ENCODE measurements at regions not wholly inside any gene's neighbourhood (a gene's known extent, or its start where the extent isn't known, plus 50 kb on each side); places are given as distances from the start of the nearest gene placed in this dataset.

DNA sequence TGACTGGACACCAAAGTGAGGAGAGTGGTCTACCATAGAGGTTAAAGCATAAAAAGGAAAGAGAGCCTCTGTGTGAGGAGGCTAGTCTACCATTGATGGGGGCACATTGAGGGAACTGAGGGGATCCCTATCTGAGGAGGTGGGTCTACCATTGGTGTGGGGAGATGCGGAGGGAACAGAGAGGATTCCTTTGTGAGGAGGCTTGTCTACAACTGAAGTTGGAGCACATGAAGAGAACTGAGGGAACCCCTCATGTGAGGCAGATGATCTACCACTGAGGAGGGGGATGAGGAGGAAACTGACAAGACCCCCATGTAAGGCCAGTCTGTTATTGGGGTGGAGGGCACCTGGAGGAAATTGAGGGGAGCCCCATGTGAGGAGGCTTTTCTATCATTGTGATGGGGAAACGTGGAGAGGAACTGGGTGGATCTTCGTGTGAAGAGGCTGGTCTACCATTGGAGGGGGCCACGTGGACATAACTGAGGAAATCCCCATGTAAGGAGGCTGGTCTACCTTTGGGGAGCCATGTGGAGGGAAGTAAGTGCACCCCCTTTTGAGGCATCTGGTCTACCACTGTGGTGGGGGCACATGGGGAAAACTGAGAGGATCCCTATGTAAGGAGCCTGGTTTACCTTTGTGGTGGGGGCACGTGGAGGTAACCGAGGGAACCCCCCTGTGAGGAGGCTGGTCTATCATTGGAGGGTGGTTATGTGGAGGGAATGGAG, 160.1 kb downstream of the FBLN2 start:
- Histone ChIP-seq H3K79me2 (ENCODE audit: control insufficient read depth, insufficient read depth, low read length) (no peaks in the 10 kb centered on the region), H3K27me3 (ENCODE audit: control insufficient read depth in 2 of 2, insufficient read depth in 2 of 2, low read length in 2 of 2) (no peaks in the 10 kb centered on the region), H4K20me1 (replicated peaks; ENCODE audit: control insufficient read depth, extremely low read depth, insufficient read depth, low read length) (no peaks in the 10 kb centered on the region), H3K4me1 (ENCODE audit: control insufficient read depth, extremely low read depth, insufficient read depth, low read length) (no peaks in the 10 kb centered on the region), H3K36me3 (ENCODE audit: control insufficient read depth in 2 of 2, extremely low read depth in 1 of 2, insufficient read depth in 2 of 2, low read length in 2 of 2) (no peaks in the 10 kb centered on the region), H3K4me3 (replicated peaks in 1 of 3; ENCODE audit: insufficient read depth in 1 of 3, low read depth in 1 of 3, low read length in 3 of 3) (no peak overlapping the region), H3K9me3 (replicated peaks; ENCODE audit: control insufficient read depth, insufficient read depth, low read length) (no peaks in the 10 kb centered on the region), H2AFZ (ENCODE audit: low read depth, low read length) (no peak overlapping the region), H3K9me1 (replicated peaks; ENCODE audit: control insufficient read depth, extremely low read depth, insufficient read depth, low read length) (no peaks in the 10 kb centered on the region), H3K4me2 (ENCODE audit: insufficient read depth, low read length) (no peak overlapping the region), H3K9ac (replicated peaks; ENCODE audit: extremely low read depth, insufficient read depth, low read length) (no peak overlapping the region), H3K27ac (ENCODE audit: insufficient read depth, low read depth, low read length) (no peak overlapping the region)
- ChIA-PET CTCF (no interaction called here), POLR2A (no interaction called here)
- BruUV-seq (replicated peaks) = no TSS peak
- no peak for FAIRE-seq
- dilution Hi-C loops (cut with MboI; ENCODE audit: extremely low pct_ligation_motif_present, low sequenced_read_pairs) = no loop called here
- TF ChIP-seq GATA2 (IDR thresholded peaks at IDR 0.05; ENCODE audit: insufficient read depth, insufficient read length, low read depth, low read length) = no peak
- TF ChIP-seq, protein P1, sequence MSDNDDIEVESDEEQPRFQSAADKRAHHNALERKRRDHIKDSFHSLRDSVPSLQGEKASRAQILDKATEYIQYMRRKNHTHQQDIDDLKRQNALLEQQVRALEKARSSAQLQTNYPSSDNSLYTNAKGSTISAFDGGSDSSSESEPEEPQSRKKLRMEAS (IDR thresholded peaks at IDR 0.05; ENCODE audit: insufficient read depth, insufficient read length) = no peak
- intact Hi-C loops (cut with micrococcal nuclease) = loop anchor here (2.0 kb wide), 1 partner anchor 66 kb away; no protein-coding TSS in a partner anchor
- DNase-seq (ENCODE audit: low read depth, low spot score) = no peak

DNA sequence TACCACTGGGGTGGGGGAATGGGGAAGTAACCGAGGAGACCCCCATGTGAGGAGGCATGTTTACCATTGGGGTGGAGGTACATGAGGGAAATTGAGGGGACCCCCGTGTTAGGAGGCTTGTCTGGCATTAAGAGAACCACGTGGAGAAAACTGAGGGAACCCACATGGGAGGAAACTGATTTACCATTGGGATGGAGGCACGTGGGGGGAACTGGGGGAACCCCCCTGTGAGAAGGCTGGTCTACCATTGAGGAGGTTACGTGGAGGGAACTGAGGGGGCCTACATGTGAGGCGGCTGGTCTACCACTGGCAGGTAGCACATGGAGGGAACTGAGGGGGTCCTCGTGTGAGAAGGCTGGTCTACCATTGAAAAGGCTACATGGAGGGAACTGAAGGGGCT, 159.4 kb downstream of the FBLN2 start:
- DNase-seq (ENCODE audit: low read depth, low spot score) (no peak), FAIRE-seq (no peak)
- Histone ChIP-seq H3K9me1 (replicated peaks; ENCODE audit: control insufficient read depth, extremely low read depth, insufficient read depth, low read length) (no peaks in the 10 kb centered on the region), H4K20me1 (replicated peaks; ENCODE audit: control insufficient read depth, extremely low read depth, insufficient read depth, low read length) (no peaks in the 10 kb centered on the region), H3K4me2 (ENCODE audit: insufficient read depth, low read length) (no peak overlapping the region), H3K36me3 (ENCODE audit: control insufficient read depth in 2 of 2, extremely low read depth in 1 of 2, insufficient read depth in 2 of 2, low read length in 2 of 2) (no peaks in the 10 kb centered on the region), H3K79me2 (ENCODE audit: control insufficient read depth, insufficient read depth, low read length) (no peaks in the 10 kb centered on the region), H3K9ac (replicated peaks; ENCODE audit: extremely low read depth, insufficient read depth, low read length) (no peak overlapping the region), H3K27ac (ENCODE audit: insufficient read depth, low read depth, low read length) (no peak overlapping the region), H2AFZ (ENCODE audit: low read depth, low read length) (no peak overlapping the region), H3K9me3 (replicated peaks; ENCODE audit: control insufficient read depth, insufficient read depth, low read length) (no peaks in the 10 kb centered on the region), H3K4me3 (replicated peaks in 1 of 3; ENCODE audit: insufficient read depth in 1 of 3, low read depth in 1 of 3, low read length in 3 of 3) (no peak overlapping the region), H3K4me1 (ENCODE audit: control insufficient read depth, extremely low read depth, insufficient read depth, low read length) (no peaks in the 10 kb centered on the region), H3K27me3 (ENCODE audit: control insufficient read depth in 2 of 2, insufficient read depth in 2 of 2, low read length in 2 of 2) (no peaks in the 10 kb centered on the region)
- TF ChIP-seq JUN (IDR thresholded peaks at IDR 0.05; ENCODE audit: borderline replicate concordance, insufficient read depth, insufficient read length, low read depth) = no peak
- ChIA-PET POLR2A (no interaction called here), CTCF (no interaction called here)
- dilution Hi-C loops (cut with MboI; ENCODE audit: extremely low pct_ligation_motif_present, low sequenced_read_pairs) = no loop called here
- no TSS peak for BruUV-seq (replicated peaks)
- intact Hi-C loops (cut with micrococcal nuclease) = loop anchor here (2.0 kb wide), 1 partner anchor 66 kb away; no protein-coding TSS in a partner anchor

Measured in endothelial cell of umbilical vein (primary cell).